ENCODE measurements at regions not wholly inside any gene's neighbourhood (a gene's known extent, or its start where the extent isn't known, plus 50 kb on each side); places are given as distances from the start of the nearest gene placed in this dataset.
"Not testable (repeated sequence)": the region's sequence is repeated elsewhere in the genome, so short reads cannot be mapped to it uniquely, and the experiment has no call there.

DNA sequence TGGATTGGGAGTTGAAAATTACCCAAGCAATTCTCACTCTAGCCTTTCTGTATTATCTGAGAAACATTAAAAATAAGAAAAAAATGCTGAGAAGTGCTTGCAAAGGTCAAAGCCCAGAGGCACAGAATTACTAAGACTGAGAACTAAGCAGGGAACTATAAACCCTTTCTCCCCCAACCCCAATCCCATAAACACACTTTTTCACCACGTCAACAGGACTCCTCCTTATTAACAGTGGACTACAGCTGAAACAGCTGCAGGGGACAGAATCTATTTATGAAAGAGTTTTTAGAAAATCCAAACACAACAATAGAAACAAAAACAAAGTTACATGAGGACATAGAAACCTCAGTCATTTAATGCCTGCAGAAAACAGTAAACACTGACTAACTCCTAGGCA, 984.1 kb downstream of the TRAM1L1 start:
- H2AFZ ChIP-seq (ENCODE audit: insufficient read depth, low read depth, low read length, poor library complexity, severe bottlenecking), result no peak overlapping the region
- no peak overlapping the region for H3K9ac ChIP-seq (ENCODE audit: insufficient read depth, low read length, poor library complexity, severe bottlenecking)
- TF ChIP-seq, protein P1, sequence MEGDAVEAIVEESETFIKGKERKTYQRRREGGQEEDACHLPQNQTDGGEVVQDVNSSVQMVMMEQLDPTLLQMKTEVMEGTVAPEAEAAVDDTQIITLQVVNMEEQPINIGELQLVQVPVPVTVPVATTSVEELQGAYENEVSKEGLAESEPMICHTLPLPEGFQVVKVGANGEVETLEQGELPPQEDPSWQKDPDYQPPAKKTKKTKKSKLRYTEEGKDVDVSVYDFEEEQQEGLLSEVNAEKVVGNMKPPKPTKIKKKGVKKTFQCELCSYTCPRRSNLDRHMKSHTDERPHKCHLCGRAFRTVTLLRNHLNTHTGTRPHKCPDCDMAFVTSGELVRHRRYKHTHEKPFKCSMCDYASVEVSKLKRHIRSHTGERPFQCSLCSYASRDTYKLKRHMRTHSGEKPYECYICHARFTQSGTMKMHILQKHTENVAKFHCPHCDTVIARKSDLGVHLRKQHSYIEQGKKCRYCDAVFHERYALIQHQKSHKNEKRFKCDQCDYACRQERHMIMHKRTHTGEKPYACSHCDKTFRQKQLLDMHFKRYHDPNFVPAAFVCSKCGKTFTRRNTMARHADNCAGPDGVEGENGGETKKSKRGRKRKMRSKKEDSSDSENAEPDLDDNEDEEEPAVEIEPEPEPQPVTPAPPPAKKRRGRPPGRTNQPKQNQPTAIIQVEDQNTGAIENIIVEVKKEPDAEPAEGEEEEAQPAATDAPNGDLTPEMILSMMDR (IDR thresholded peaks at IDR 0.05), result no peak
- H3K27me3 ChIP-seq (ENCODE audit: control insufficient read depth in 2 of 2, insufficient read depth in 2 of 2, low read length in 2 of 2), result no peaks in the 10 kb centered on the region
- H3K9me3 ChIP-seq (replicated peaks in 1 of 2; ENCODE audit: control insufficient read depth in 1 of 2, insufficient read depth in 1 of 2, low read length in 2 of 2), result peaks cover 11 to 14% of the 10 kb centered on the region in 2 donors
- intact Hi-C loops (cut with micrococcal nuclease), result no loop called here
- H3K4me3 Mint-ChIP-seq, result no peak overlapping the region
- DNase-seq, result no peak
- H3K27ac Mint-ChIP-seq, result no peak overlapping the region
- no peak overlapping the region for H3K4me2 ChIP-seq (replicated peaks; ENCODE audit: extremely low read depth, low read length, poor library complexity, severe bottlenecking)
- H3K27me3 Mint-ChIP-seq (ENCODE audit: low read depth in 3 of 3), result peaks cover 0 to 1% (median 0%) of the 10 kb centered on the region in 3 donors
- no peaks in the 10 kb centered on the region for H3K79me2 ChIP-seq (ENCODE audit: insufficient read depth, low read length)
- H3K4me1 Mint-ChIP-seq, result no peaks in the 10 kb centered on the region
- H3K9me3 Mint-ChIP-seq, result peaks cover 0 to 12% (median 5%) of the 10 kb centered on the region in 7 donors
- H4K20me1 ChIP-seq (ENCODE audit: insufficient read depth, low read length), result no peaks in the 10 kb centered on the region
- no peaks in the 10 kb centered on the region for H3K4me1 ChIP-seq (ENCODE audit: control insufficient read depth in 1 of 2, insufficient read depth in 2 of 2, low read length in 2 of 2)
- WGBS (ENCODE audit: insufficient coverage), result no CpG with 5 or more reads among the region's 1 CpG
- no peaks in the 10 kb centered on the region for H3K36me3 ChIP-seq (replicated peaks in 1 of 2; ENCODE audit: control insufficient read depth in 1 of 2, insufficient read depth in 2 of 2, low read length in 2 of 2)
- no peak overlapping the region for H3K27ac ChIP-seq (ENCODE audit: low read depth in 1 of 2, low read length in 2 of 2)
- no peaks in the 10 kb centered on the region for H3K36me3 Mint-ChIP-seq
- H3K4me3 ChIP-seq (replicated peaks in 1 of 3; ENCODE audit: low read depth in 2 of 3, low read length in 3 of 3), result no peak overlapping the region

DNA sequence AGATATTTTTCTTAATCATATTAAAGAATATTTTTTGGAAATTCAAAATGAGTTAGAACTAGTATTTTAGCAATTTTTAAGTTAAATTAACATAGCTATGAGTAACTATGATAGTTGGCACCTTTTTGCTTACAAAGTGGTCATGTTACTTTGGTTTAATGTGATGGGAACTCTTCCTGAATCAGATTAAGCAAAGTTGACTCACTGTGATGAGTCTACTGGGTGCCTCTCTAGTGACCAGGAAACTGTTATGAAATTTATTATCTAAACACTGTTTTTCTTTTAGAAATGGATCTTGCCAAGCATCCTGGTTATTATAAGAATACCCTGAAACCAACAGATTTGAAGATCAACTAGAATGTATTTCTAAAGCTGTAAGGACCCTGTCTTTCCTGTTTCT, 985.8 kb downstream of the TRAM1L1 start:
- Mint-ChIP-seq H3K4me1 (no peaks in the 10 kb centered on the region), H3K36me3 (no peaks in the 10 kb centered on the region), H3K27ac (no peak overlapping the region), H3K9me3 (peaks cover 0 to 12% (median 5%) of the 10 kb centered on the region in 7 donors), H3K27me3 (ENCODE audit: low read depth in 3 of 3) (peaks cover 0 to 1% (median 0%) of the 10 kb centered on the region in 3 donors), H3K4me3 (no peak overlapping the region)
- TF ChIP-seq, protein P1 (IDR thresholded peaks at IDR 0.05), result no peak
- H3K79me2 ChIP-seq (ENCODE audit: insufficient read depth, low read length), result no peaks in the 10 kb centered on the region
- no peak overlapping the region for H3K9ac ChIP-seq (ENCODE audit: insufficient read depth, low read length, poor library complexity, severe bottlenecking)
- no peak overlapping the region for H3K4me2 ChIP-seq (replicated peaks; ENCODE audit: extremely low read depth, low read length, poor library complexity, severe bottlenecking)
- intact Hi-C loops (cut with micrococcal nuclease), result no loop called here
- H3K4me1 ChIP-seq (ENCODE audit: control insufficient read depth in 1 of 2, insufficient read depth in 2 of 2, low read length in 2 of 2), result no peaks in the 10 kb centered on the region
- H3K36me3 ChIP-seq (replicated peaks in 1 of 2; ENCODE audit: control insufficient read depth in 1 of 2, insufficient read depth in 2 of 2, low read length in 2 of 2), result no peaks in the 10 kb centered on the region
- H3K4me3 ChIP-seq (replicated peaks in 1 of 3; ENCODE audit: low read depth in 2 of 3, low read length in 3 of 3), result no peak overlapping the region
- peaks cover 11 to 14% of the 10 kb centered on the region in 2 donors for H3K9me3 ChIP-seq (replicated peaks in 1 of 2; ENCODE audit: control insufficient read depth in 1 of 2, insufficient read depth in 1 of 2, low read length in 2 of 2)
- no peak overlapping the region for H3K27ac ChIP-seq (ENCODE audit: low read depth in 1 of 2, low read length in 2 of 2)
- DNase-seq, result no peak
- no peak overlapping the region for H2AFZ ChIP-seq (ENCODE audit: insufficient read depth, low read depth, low read length, poor library complexity, severe bottlenecking)
- no peaks in the 10 kb centered on the region for H4K20me1 ChIP-seq (ENCODE audit: insufficient read depth, low read length)
- H3K27me3 ChIP-seq (ENCODE audit: control insufficient read depth in 2 of 2, insufficient read depth in 2 of 2, low read length in 2 of 2), result no peaks in the 10 kb centered on the region

DNA sequence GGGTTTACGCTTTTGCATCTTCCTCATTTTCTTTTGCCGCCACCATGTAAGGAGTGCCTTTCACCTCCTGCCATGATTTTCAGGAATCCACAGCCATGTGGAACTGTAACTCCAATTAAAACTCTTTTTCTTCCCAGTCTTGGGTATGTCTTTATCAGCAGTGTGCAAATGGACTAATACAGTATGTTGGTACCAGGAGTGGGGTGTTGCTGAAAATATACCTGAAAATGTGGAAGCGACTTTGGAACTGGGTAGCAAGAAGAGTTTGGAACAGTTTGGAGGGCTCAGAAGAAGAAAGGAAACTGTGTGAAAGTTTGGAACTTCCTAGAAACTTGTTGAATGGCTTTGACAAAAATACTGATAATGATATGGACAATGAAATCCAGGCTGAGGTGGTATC, 983.9 kb upstream of the NDST4 start:
- H3K36me3 ChIP-seq (replicated peaks in 1 of 2; ENCODE audit: control insufficient read depth in 1 of 2, insufficient read depth in 2 of 2, low read length in 2 of 2); DNase-seq; H3K9ac ChIP-seq (ENCODE audit: insufficient read depth, low read length, poor library complexity, severe bottlenecking); H3K4me3 Mint-ChIP-seq; H4K20me1 ChIP-seq (ENCODE audit: insufficient read depth, low read length); H3K27ac ChIP-seq (ENCODE audit: low read depth in 1 of 2, low read length in 2 of 2); H2AFZ ChIP-seq (ENCODE audit: insufficient read depth, low read depth, low read length, poor library complexity, severe bottlenecking); H3K79me2 ChIP-seq (ENCODE audit: insufficient read depth, low read length); H3K4me2 ChIP-seq (replicated peaks; ENCODE audit: extremely low read depth, low read length, poor library complexity, severe bottlenecking); H3K4me1 Mint-ChIP-seq; H3K36me3 Mint-ChIP-seq; H3K4me3 ChIP-seq (replicated peaks in 1 of 3; ENCODE audit: low read depth in 2 of 3, low read length in 3 of 3); H3K4me1 ChIP-seq (ENCODE audit: control insufficient read depth in 1 of 2, insufficient read depth in 2 of 2, low read length in 2 of 2); H3K27me3 ChIP-seq (ENCODE audit: control insufficient read depth in 2 of 2, insufficient read depth in 2 of 2, low read length in 2 of 2); intact Hi-C loops (cut with micrococcal nuclease); H3K27ac Mint-ChIP-seq; H3K27me3 Mint-ChIP-seq (ENCODE audit: low read depth in 3 of 3): not testable (repeated sequence)
- H3K9me3 Mint-ChIP-seq, result peaks cover 0 to 12% (median 5%) of the 10 kb centered on the region in 7 donors
- peaks cover 11 to 14% of the 10 kb centered on the region in 2 donors for H3K9me3 ChIP-seq (replicated peaks in 1 of 2; ENCODE audit: control insufficient read depth in 1 of 2, insufficient read depth in 1 of 2, low read length in 2 of 2)
- WGBS (ENCODE audit: insufficient coverage), result 88% methylated on average over 1 of the region's 3 CpGs

Measured in CD14-positive monocyte (primary cell).